SK-N-SH treated with all-trans-retinoic acid at 6 μM for 48 hours (cell line): ENCODE measurements at regions not wholly inside any gene's neighbourhood (a gene's known extent, or its start where the extent isn't known, plus 50 kb on each side); places are given as distances from the start of the nearest gene placed in this dataset.

Experiments
- ATAC-seq: fragments of 200-7000 bp; cut with Tn5 transposase; 3 replicates; pipeline ENCODE4 v1.9.1; 2020; ENCODE audit warnings: mild to moderate bottlenecking, moderate library complexity
- ARNTL ChIP-seq: fragments of 450-650 bp; formaldehyde crosslinking; IDR thresholded peaks from 2 replicates; pipeline ENCODE4 v1.5.0; 2020; ENCODE audit warnings: low read depth, mild to moderate bottlenecking, moderate library complexity, borderline replicate concordance
- BACH2 ChIP-seq: fragments of 250-450 bp; sonication (Bioruptor Pico); IDR thresholded peaks from 2 replicates; pipeline ENCODE4 v1.9.0; 2021; ENCODE audit warnings: mild to moderate bottlenecking, borderline replicate concordance
- CSDC2 ChIP-seq: fragments of 250-450 bp; sonication (Bioruptor Pico); IDR thresholded peaks from 2 replicates; pipeline ENCODE4 v1.5.0; 2020; ENCODE audit warnings: mild to moderate bottlenecking, moderate library complexity
- CSRNP3 ChIP-seq: fragments of 250-450 bp; sonication (Bioruptor Pico); IDR thresholded peaks from 2 replicates; pipeline ENCODE4 v1.5.1; 2021; ENCODE audit warnings: mild to moderate bottlenecking, moderate library complexity
- GLIS3 ChIP-seq: fragments of 250-450 bp; sonication (Bioruptor Pico); IDR thresholded peaks from 2 replicates; pipeline ENCODE4 v1.5.0; 2020; ENCODE audit warnings: mild to moderate bottlenecking, moderate library complexity
- ISL1 ChIP-seq: fragments of 250-450 bp; sonication (Bioruptor Pico); IDR thresholded peaks from 2 replicates; pipeline ENCODE4 v2.1.2; 2022; ENCODE audit warnings: mild to moderate bottlenecking, moderate library complexity
- OSR1 ChIP-seq: fragments of 250-450 bp; sonication (Bioruptor Pico); IDR thresholded peaks from 2 replicates; pipeline ENCODE4 v1.8.0; 2022; ENCODE audit warnings: moderate library complexity, mild to moderate bottlenecking, inconsistent platforms
- POU6F1 ChIP-seq: fragments of 250-450 bp; sonication (Bioruptor Pico); IDR thresholded peaks from 2 replicates; pipeline ENCODE4 v1.8.0; 2021; ENCODE audit warnings: low read depth, mild to moderate bottlenecking, moderate library complexity, borderline replicate concordance
- PPARA ChIP-seq: fragments of 250-450 bp; sonication (Bioruptor Pico); IDR thresholded peaks from 2 replicates; pipeline ENCODE4 v1.5.0; 2020; ENCODE audit warnings: mild to moderate bottlenecking, borderline replicate concordance
- RARB ChIP-seq: fragments of 250-450 bp; sonication (Bioruptor Pico); IDR thresholded peaks from 2 replicates; pipeline ENCODE4 v1.8.0; 2021; ENCODE audit warnings: mild to moderate bottlenecking, moderate library complexity
- SNAI2 ChIP-seq: fragments of 250-450 bp; sonication (Bioruptor Pico); IDR thresholded peaks from 2 replicates; pipeline ENCODE4 v1.5.0; 2020; ENCODE audit warnings: mild to moderate bottlenecking, moderate library complexity
- TCF4 ChIP-seq: fragments of 250-450 bp; sonication (Bioruptor Pico); IDR thresholded peaks from 2 replicates; pipeline ENCODE4 v1.8.0; 2021; ENCODE audit warnings: mild to moderate bottlenecking, moderate library complexity, borderline replicate concordance
- TOX ChIP-seq: fragments of 250-450 bp; sonication (Bioruptor Pico); IDR thresholded peaks from 2 replicates; pipeline ENCODE4 v1.8.0; 2021; ENCODE audit warnings: mild to moderate bottlenecking, moderate library complexity, borderline replicate concordance
- ZC3H10 ChIP-seq: fragments of 250-450 bp; sonication (Bioruptor Pico); IDR thresholded peaks from 2 replicates; pipeline ENCODE4 v1.5.1; 2021; ENCODE audit warnings: mild to moderate bottlenecking, moderate library complexity
- ZFP30 ChIP-seq: fragments of 450-650 bp; formaldehyde crosslinking; IDR thresholded peaks from 2 replicates; pipeline ENCODE4 v1.5.0; 2022; ENCODE audit warnings: mild to moderate bottlenecking, moderate library complexity
- ZNF565 ChIP-seq: fragments of 450-650 bp; formaldehyde crosslinking; conservative IDR thresholded peaks from 2 replicates; pipeline ENCODE4 v1.5.0; 2020; ENCODE audit warnings: low read depth, mild to moderate bottlenecking, moderate library complexity
- ZNF70 ChIP-seq: fragments of 450-650 bp; formaldehyde crosslinking; IDR thresholded peaks from 2 replicates; pipeline ENCODE4 v1.5.0; 2020; ENCODE audit warnings: mild to moderate bottlenecking, moderate library complexity
- ZNF8 ChIP-seq: fragments of 450-650 bp; formaldehyde crosslinking; IDR thresholded peaks from 2 replicates; pipeline ENCODE4 v1.5.0; 2020; ENCODE audit warnings: mild to moderate bottlenecking, moderate library complexity
- TF ChIP-seq, protein P1 (sequence below): fragments of 250-450 bp; sonication (Bioruptor Pico); IDR thresholded peaks from 2 replicates; pipeline ENCODE4 v1.8.0; 2020; ENCODE audit warnings: mild to moderate bottlenecking, moderate library complexity, borderline replicate concordance
- TF ChIP-seq, protein P2 (sequence below): fragments of 250-450 bp; sonication (Bioruptor Pico); IDR thresholded peaks from 2 replicates; pipeline ENCODE4 v1.5.1; 2020; ENCODE audit warnings: low read depth, mild to moderate bottlenecking, moderate library complexity
- TF ChIP-seq, protein P3 (sequence below): fragments of 250-450 bp; sonication (Bioruptor Pico); IDR thresholded peaks from 2 replicates; pipeline ENCODE4 v1.5.0; 2020; ENCODE audit warnings: mild to moderate bottlenecking, moderate library complexity

DNA sequence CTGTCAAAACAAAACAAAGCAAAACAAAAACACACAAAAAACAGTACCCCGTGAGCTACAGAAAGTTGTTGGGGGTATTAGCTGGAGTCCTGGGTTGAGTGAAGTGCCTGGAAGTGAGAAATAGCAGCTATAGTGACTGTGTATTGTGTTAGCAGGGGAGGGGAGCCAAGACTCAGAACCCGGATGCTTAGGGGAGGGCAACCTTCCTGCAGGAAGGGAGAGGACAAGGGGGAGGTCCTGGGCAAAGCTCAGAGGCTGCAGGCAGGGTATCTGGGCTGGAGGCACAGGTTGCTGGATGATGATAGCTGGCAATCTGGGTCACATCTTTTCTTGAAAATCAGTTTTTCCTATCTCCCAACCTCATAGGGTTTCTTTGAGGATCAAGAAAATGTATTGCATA is 75.8 kb upstream of the PARD3 start:
- TF ChIP-seq ARNTL (CRISPR knock-in tag): no peak
- TF ChIP-seq, all 23 proteins: peak for 0
- no peak for ATAC-seq

- TF ChIP-seq CSRNP3 (no peak), ZNF8 (no peak), ZNF565 (CRISPR knock-in tag) (no peak), ARNTL (CRISPR knock-in tag) (no peak), POU6F1 (CRISPR knock-in tag) (no peak), BACH2 (CRISPR knock-in tag) (no peak), OSR1 (CRISPR knock-in tag) (no peak), PPARA (CRISPR knock-in tag) (no peak), ZNF70 (no peak), ISL1 (CRISPR knock-in tag) (no peak), SNAI2 (CRISPR knock-in tag) (no peak), RARB (CRISPR knock-in tag) (no peak), TOX (CRISPR knock-in tag) (no peak), CSDC2 (no peak), ZFP30 (CRISPR knock-in tag) (no peak)
- TF ChIP-seq, protein P1, sequence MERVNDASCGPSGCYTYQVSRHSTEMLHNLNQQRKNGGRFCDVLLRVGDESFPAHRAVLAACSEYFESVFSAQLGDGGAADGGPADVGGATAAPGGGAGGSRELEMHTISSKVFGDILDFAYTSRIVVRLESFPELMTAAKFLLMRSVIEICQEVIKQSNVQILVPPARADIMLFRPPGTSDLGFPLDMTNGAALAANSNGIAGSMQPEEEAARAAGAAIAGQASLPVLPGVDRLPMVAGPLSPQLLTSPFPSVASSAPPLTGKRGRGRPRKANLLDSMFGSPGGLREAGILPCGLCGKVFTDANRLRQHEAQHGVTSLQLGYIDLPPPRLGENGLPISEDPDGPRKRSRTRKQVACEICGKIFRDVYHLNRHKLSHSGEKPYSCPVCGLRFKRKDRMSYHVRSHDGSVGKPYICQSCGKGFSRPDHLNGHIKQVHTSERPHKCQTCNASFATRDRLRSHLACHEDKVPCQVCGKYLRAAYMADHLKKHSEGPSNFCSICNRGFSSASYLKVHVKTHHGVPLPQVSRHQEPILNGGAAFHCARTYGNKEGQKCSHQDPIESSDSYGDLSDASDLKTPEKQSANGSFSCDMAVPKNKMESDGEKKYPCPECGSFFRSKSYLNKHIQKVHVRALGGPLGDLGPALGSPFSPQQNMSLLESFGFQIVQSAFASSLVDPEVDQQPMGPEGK (CRISPR knock-in tag): no peak
- TF ChIP-seq, protein P2, sequence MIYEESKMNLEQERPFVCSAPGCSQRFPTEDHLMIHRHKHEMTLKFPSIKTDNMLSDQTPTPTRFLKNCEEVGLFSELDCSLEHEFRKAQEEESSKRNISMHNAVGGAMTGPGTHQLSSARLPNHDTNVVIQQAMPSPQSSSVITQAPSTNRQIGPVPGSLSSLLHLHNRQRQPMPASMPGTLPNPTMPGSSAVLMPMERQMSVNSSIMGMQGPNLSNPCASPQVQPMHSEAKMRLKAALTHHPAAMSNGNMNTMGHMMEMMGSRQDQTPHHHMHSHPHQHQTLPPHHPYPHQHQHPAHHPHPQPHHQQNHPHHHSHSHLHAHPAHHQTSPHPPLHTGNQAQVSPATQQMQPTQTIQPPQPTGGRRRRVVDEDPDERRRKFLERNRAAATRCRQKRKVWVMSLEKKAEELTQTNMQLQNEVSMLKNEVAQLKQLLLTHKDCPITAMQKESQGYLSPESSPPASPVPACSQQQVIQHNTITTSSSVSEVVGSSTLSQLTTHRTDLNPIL: no peak
- TF ChIP-seq, protein P3, sequence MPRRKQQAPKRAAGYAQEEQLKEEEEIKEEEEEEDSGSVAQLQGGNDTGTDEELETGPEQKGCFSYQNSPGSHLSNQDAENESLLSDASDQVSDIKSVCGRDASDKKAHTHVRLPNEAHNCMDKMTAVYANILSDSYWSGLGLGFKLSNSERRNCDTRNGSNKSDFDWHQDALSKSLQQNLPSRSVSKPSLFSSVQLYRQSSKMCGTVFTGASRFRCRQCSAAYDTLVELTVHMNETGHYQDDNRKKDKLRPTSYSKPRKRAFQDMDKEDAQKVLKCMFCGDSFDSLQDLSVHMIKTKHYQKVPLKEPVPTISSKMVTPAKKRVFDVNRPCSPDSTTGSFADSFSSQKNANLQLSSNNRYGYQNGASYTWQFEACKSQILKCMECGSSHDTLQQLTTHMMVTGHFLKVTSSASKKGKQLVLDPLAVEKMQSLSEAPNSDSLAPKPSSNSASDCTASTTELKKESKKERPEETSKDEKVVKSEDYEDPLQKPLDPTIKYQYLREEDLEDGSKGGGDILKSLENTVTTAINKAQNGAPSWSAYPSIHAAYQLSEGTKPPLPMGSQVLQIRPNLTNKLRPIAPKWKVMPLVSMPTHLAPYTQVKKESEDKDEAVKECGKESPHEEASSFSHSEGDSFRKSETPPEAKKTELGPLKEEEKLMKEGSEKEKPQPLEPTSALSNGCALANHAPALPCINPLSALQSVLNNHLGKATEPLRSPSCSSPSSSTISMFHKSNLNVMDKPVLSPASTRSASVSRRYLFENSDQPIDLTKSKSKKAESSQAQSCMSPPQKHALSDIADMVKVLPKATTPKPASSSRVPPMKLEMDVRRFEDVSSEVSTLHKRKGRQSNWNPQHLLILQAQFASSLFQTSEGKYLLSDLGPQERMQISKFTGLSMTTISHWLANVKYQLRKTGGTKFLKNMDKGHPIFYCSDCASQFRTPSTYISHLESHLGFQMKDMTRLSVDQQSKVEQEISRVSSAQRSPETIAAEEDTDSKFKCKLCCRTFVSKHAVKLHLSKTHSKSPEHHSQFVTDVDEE (CRISPR knock-in tag): no peak
- ATAC-seq: peak; percentile 30; the same call in 2 of the 3 replicates
Measured at GRCh38 chr10:34889004-34889869, 74.1 kb upstream of the PARD3 start.

DNA sequence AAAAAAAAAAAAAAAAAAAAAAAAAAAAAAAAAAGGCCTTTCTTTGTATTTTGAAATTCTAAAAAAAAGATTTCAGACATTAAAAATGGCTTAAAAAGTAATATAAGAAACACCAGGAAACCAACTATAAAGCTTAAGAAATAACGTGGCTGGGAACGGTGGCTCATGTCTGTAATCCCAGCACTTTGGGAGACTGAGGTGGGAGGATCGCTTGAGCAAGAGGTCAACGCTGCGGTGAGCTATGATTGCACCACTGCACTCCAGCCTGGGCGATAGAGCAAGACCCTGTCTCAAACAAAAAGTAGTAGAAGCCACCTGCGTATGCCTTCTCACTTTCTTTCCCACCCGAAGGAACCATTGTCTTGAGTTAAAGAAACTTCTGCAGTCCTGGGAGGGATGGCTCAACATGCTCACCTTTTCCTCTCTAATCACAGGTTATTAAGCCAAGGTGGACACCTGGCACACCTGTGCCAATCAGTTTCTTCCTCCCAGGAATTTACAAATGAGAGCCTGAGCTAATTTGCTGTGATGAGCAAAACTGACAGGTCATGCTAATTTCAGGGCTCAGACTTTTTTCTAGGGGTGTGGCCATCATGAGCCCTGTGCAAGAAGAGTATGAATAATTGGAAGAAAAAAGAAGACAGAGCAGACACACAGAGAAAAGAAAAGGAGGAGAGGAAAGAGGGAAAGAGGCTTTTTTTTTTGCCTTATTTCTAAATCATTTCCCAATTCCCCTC is 72.0 kb upstream of the PARD3 start:
- TF ChIP-seq ZNF8 (no peak), ARNTL (CRISPR knock-in tag) (no peak), TCF4 (no peak), ZC3H10 (CRISPR knock-in tag) (no peak), GLIS3 (CRISPR knock-in tag) (no peak), ZNF565 (CRISPR knock-in tag) (no peak), CSDC2 (no peak), ISL1 (CRISPR knock-in tag) (no peak)
- ATAC-seq: no peak
